Lower leg skin (tissue), 3 donors: ENCODE measurements at regions not wholly inside any gene's neighbourhood (a gene's known extent, or its start where the extent isn't known, plus 50 kb on each side); places are given as distances from the start of the nearest gene placed in this dataset.

Experiments used
- POLR2A ChIP-seq, 2 donors: fragments of 450-650 bp; IDR thresholded peaks; one replicate each; pipeline ENCODE4 v1.6.1; 2016 to 2017; ENCODE audit warnings: antibody characterized with exemption in 2 of 2, mild to moderate bottlenecking in 1 of 2, moderate library complexity in 1 of 2
- TF ChIP-seq, protein P1 (sequence below), 3 donors: fragments of 450-650 bp; IDR thresholded peaks; one replicate each; pipeline ENCODE4 v1.5.1; 2016; ENCODE audit warnings: antibody characterized with exemption in 3 of 3, mild to moderate bottlenecking in 3 of 3, moderate library complexity in 2 of 3

DNA sequence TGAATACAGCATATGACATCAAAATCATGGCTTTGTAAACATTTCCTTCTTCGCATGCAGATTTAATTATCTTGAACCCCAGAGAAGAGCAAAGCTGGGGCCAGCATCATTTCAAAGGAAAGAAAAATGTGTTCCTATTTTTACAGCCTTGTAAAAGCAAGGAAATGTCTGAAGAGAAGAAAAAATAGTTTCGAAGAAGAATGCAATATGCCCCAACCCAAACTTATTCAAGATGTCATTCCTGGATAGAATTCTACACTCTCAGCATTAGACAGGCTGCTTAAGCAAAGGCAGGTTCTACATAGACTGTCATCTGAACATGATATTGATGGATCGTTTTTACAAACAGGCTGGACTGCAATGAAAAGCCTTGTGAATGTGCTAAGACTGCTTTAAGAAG lies 900.8 kb downstream of the TTLL7 start:
- TF ChIP-seq, protein P1, sequence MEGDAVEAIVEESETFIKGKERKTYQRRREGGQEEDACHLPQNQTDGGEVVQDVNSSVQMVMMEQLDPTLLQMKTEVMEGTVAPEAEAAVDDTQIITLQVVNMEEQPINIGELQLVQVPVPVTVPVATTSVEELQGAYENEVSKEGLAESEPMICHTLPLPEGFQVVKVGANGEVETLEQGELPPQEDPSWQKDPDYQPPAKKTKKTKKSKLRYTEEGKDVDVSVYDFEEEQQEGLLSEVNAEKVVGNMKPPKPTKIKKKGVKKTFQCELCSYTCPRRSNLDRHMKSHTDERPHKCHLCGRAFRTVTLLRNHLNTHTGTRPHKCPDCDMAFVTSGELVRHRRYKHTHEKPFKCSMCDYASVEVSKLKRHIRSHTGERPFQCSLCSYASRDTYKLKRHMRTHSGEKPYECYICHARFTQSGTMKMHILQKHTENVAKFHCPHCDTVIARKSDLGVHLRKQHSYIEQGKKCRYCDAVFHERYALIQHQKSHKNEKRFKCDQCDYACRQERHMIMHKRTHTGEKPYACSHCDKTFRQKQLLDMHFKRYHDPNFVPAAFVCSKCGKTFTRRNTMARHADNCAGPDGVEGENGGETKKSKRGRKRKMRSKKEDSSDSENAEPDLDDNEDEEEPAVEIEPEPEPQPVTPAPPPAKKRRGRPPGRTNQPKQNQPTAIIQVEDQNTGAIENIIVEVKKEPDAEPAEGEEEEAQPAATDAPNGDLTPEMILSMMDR (IDR thresholded peaks at IDR 0.05) = no peak
- TF ChIP-seq POLR2A (IDR thresholded peaks at IDR 0.05) = no peak
